ENCODE measurements at regions not wholly inside any gene's neighbourhood (a gene's known extent, or its start where the extent isn't known, plus 50 kb on each side); places are given as distances from the start of the nearest gene placed in this dataset.
"Not testable (repeated sequence)": the region's sequence is repeated elsewhere in the genome, so short reads cannot be mapped to it uniquely, and the experiment has no call there.

DNA sequence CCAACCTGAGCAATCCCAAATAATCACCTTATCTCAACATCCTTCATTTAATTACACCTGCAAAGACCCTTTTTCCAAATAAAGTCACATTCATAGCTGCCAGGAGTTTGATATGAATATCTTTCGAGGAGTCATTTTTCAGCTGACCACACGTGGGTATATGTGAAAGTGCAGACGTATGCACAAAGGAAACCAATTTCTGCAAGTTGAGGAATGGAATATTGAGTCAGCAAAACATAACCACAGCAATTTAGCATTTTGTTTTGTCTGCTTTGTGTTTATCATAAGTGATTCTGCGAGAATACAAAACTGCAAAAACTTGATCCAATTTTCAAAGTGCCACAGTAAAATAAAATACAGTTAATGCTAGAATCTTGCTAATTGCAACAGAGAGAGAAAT lies 295.9 kb downstream of the SUCLA2 start:
- intact Hi-C loops (cut with DNase I) = no loop called here
- no peaks in the 10 kb centered on the region for H3K27me3 ChIP-seq
- no peaks in the 10 kb centered on the region for H3K9me3 ChIP-seq
- no peak overlapping the region for H3K27ac ChIP-seq
- H3K4me1 ChIP-seq = no peaks in the 10 kb centered on the region
- TF ChIP-seq, protein P1, sequence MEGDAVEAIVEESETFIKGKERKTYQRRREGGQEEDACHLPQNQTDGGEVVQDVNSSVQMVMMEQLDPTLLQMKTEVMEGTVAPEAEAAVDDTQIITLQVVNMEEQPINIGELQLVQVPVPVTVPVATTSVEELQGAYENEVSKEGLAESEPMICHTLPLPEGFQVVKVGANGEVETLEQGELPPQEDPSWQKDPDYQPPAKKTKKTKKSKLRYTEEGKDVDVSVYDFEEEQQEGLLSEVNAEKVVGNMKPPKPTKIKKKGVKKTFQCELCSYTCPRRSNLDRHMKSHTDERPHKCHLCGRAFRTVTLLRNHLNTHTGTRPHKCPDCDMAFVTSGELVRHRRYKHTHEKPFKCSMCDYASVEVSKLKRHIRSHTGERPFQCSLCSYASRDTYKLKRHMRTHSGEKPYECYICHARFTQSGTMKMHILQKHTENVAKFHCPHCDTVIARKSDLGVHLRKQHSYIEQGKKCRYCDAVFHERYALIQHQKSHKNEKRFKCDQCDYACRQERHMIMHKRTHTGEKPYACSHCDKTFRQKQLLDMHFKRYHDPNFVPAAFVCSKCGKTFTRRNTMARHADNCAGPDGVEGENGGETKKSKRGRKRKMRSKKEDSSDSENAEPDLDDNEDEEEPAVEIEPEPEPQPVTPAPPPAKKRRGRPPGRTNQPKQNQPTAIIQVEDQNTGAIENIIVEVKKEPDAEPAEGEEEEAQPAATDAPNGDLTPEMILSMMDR (IDR thresholded peaks at IDR 0.05) = no peak
- no peaks in the 10 kb centered on the region for H3K36me3 ChIP-seq
- no peak for DNase-seq (ENCODE audit: low spot score in 2 of 2)
- H3K4me3 ChIP-seq = no peak overlapping the region

DNA sequence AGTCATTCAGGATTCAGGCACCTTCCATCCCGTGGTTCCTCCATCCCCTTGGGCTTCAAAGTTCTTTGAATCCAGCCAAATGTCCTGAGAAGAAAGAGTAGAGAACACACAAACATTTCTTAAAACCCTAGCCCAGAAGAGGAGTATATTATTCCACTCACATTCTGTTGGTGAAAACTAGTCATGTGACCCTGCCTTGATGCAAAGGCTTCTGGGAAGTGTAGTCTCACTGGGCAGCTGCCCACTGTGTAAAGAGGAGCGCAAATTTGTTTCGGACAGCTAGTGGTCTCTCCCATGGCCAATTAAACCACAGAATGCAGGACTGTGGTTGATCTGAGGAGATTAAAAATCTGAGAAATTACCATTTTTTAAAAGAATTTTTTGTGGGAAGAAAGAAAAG lies 304.4 kb downstream of the SUCLA2 start:
- TF ChIP-seq, protein P1 (IDR thresholded peaks at IDR 0.05) = no peak
- intact Hi-C loops (cut with DNase I) = no loop called here
- no peak for DNase-seq (ENCODE audit: low spot score in 2 of 2)

DNA sequence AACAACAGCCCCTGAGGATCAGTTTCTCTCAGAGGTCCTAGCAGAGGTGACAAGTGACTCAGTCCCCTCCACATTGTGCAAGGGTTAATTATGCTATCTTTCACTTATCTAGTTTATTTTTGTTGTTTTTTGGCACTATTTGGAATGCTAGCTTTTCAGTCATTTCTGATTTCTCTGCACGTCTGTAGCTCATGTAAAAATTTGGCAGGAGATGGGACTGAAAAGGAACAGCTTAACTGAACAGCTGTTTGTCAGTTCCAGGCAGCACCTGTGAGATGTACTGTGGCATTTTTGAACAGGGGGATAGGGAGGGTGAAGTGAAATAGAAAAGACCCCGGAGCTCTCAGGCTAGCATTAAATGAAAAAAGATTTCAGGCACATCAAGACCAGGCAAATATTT lies 313.5 kb downstream of the SUCLA2 start:
- intact Hi-C loops (cut with DNase I) = no loop called here
- TF ChIP-seq, protein P1 (IDR thresholded peaks at IDR 0.05) = no peak
- H3K27me3 ChIP-seq = no peaks in the 10 kb centered on the region
- no peaks in the 10 kb centered on the region for H3K9me3 ChIP-seq
- H3K4me1 ChIP-seq = no peaks in the 10 kb centered on the region
- no peak overlapping the region for H3K4me3 ChIP-seq
- no peak for DNase-seq (ENCODE audit: low spot score in 2 of 2)
- no peak overlapping the region for H3K27ac ChIP-seq
- no peaks in the 10 kb centered on the region for H3K36me3 ChIP-seq

More for the DNA sequence above, 304.4 kb downstream of the SUCLA2 start:
- Histone ChIP-seq H3K27ac (no peak overlapping the region), H3K9me3 (no peaks in the 10 kb centered on the region), H3K27me3 (no peaks in the 10 kb centered on the region), H3K36me3 (no peaks in the 10 kb centered on the region), H3K4me1 (no peaks in the 10 kb centered on the region), H3K4me3 (no peak overlapping the region)

DNA sequence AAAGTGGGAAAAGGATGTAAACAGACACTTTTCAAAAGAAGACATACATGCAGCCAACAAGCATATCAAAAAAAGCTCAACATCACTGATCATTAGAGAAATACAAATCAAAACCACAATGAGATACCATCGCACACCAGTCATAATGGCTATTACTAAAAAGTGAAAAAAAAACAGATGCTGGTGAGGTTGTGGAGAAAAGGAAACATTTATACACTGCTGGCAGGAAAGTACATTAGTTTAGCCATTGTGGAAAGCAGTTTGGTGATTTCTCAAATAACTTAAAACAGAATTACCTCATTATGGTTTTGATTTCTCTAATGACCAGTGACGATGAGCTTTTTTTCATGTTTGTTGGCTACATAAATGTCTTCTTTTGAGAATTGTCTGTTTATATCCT lies 315.9 kb downstream of the SUCLA2 start:
- H3K4me3 ChIP-seq; H3K36me3 ChIP-seq; H3K4me1 ChIP-seq; H3K27me3 ChIP-seq; intact Hi-C loops (cut with DNase I); H3K9me3 ChIP-seq; H3K27ac ChIP-seq; DNase-seq (ENCODE audit: low spot score in 2 of 2): not testable (repeated sequence)

DNA sequence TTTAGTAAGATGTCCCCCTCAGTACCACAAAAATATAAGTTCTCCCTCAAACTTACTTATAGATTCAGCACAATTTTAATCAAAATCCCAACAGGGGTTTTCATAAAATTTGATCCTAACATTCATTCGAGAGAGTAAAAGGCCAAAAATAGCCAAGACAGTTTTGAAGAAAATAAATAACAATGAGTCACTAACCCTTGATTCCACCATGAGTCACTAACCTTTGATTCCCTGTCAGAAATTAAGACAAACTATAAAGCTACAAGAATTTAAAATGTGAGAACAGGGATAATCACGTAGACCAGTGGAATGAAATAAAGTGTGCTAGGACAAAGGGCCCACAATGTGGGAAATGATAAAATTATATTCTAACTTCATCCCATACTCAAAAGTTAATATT lies 320.3 kb downstream of the SUCLA2 start:
- no peaks in the 10 kb centered on the region for H3K9me3 ChIP-seq
- intact Hi-C loops (cut with DNase I) = no loop called here
- no peak for DNase-seq (ENCODE audit: low spot score in 2 of 2)
- no peaks in the 10 kb centered on the region for H3K4me1 ChIP-seq
- H3K27ac ChIP-seq = no peak overlapping the region
- no peaks in the 10 kb centered on the region for H3K27me3 ChIP-seq
- H3K36me3 ChIP-seq = no peaks in the 10 kb centered on the region
- H3K4me3 ChIP-seq = no peak overlapping the region
- TF ChIP-seq, protein P1 (IDR thresholded peaks at IDR 0.05) = no peak

DNA sequence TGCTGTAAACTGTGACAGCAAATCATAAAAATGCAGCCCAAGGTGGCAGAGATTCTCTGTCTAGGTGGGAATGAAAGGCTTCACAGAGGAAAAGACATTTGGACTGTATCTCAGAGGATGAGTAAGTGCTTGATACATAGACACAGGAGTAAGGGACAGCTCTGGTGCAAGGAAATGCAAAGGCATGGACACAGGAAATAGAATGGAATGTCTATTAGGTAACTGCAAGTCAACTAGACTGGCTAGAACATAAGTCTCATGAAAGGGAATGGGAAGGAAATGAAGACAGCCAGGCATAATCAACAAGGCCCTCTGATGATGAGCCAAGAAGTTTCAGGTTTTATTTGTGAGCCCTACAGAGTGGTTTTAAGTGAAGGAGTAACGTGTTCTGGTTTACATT lies 321.7 kb downstream of the SUCLA2 start:
- intact Hi-C loops (cut with DNase I) = no loop called here
- Histone ChIP-seq H3K4me1 (no peaks in the 10 kb centered on the region), H3K4me3 (no peak overlapping the region), H3K27me3 (no peaks in the 10 kb centered on the region), H3K36me3 (no peaks in the 10 kb centered on the region), H3K27ac (no peak overlapping the region), H3K9me3 (no peaks in the 10 kb centered on the region)
- TF ChIP-seq, protein P1 (IDR thresholded peaks at IDR 0.05) = no peak
- DNase-seq (ENCODE audit: low spot score in 2 of 2) = no peak
